Nephron progenitor cell (in vitro differentiated cells): ENCODE measurements at regions not wholly inside any gene's neighbourhood (a gene's known extent, or its start where the extent isn't known, plus 50 kb on each side); places are given as distances from the start of the nearest gene placed in this dataset.

ENCODE experiments used
- DNase-seq: peaks from one replicate; pipeline ENCODE4 v3.0.0; 2021
- H3K27ac Mint-ChIP-seq: 2 replicates; pipeline ENCODE4 v1.8.0; 2021; ENCODE audit warnings: mild to moderate bottlenecking, moderate library complexity, mixed read lengths
- H3K27me3 Mint-ChIP-seq: 2 replicates; pipeline ENCODE4 v1.8.0; 2021; ENCODE audit warnings: mild to moderate bottlenecking, low read depth, mixed read lengths; ENCODE audit not compliant: poor library complexity
- H3K36me3 Mint-ChIP-seq: 2 replicates; pipeline ENCODE4 v1.8.0; 2021; ENCODE audit warnings: low read depth, mixed read lengths
- H3K4me1 Mint-ChIP-seq: 2 replicates; pipeline ENCODE4 v1.8.0; 2021; ENCODE audit warnings: mixed read lengths
- H3K4me3 Mint-ChIP-seq: 2 replicates; pipeline ENCODE4 v1.8.0; 2021; ENCODE audit warnings: mild to moderate bottlenecking, moderate library complexity, mixed read lengths
- H3K9me3 Mint-ChIP-seq: 2 replicates; pipeline ENCODE4 v1.8.0; 2021; ENCODE audit warnings: mild to moderate bottlenecking, moderate library complexity, mixed read lengths
- TF ChIP-seq, protein P1 (sequence below): fragments of 200-600 bp; sonication (generic); IDR thresholded peaks from 2 replicates; pipeline ENCODE4 v1.5.0; 2021; ENCODE audit warnings: antibody characterized with exemption

DNA sequence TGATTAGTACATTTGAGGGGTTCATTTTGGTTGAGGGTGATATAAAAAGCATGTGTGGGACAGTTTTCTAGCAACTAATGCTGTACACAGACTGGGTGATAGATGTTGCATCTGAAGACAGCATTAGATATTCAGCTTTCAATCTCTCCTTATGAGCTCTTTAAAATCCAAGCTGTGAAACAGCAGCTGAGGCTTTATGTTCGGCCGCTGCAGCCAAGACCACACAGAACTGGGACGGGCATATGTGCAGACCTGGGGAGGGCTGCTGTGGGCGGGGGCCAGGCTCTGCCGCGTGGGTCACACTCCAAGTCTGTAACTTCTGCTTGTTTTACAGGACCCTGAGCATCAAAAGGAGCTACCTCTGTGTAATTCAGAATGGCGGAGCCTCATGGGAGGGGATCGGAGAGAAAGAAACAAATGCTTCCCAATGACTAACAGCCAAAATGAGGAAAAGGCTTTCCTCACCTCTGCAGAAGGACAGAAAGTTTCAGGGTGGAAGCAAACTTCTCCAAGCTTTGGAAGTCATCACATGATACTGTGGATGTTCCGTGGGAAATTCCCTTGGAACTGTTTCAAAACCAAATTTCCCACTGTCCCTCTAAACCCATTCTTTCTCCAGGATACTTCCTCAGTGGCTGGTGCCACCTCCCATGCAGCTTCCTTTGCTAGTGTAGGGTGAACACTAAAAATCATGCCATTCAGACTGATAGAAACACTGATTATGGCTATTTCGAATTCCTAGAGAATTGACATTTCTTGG, 711.9 kb upstream of the ID2 start:
- TF ChIP-seq, protein P1, sequence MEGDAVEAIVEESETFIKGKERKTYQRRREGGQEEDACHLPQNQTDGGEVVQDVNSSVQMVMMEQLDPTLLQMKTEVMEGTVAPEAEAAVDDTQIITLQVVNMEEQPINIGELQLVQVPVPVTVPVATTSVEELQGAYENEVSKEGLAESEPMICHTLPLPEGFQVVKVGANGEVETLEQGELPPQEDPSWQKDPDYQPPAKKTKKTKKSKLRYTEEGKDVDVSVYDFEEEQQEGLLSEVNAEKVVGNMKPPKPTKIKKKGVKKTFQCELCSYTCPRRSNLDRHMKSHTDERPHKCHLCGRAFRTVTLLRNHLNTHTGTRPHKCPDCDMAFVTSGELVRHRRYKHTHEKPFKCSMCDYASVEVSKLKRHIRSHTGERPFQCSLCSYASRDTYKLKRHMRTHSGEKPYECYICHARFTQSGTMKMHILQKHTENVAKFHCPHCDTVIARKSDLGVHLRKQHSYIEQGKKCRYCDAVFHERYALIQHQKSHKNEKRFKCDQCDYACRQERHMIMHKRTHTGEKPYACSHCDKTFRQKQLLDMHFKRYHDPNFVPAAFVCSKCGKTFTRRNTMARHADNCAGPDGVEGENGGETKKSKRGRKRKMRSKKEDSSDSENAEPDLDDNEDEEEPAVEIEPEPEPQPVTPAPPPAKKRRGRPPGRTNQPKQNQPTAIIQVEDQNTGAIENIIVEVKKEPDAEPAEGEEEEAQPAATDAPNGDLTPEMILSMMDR, result no peak
- no peaks in the 10 kb centered on the region for H3K9me3 Mint-ChIP-seq
- no peak overlapping the region for H3K27ac Mint-ChIP-seq
- H3K4me3 Mint-ChIP-seq, result no peak overlapping the region
- H3K36me3 Mint-ChIP-seq, result no peaks in the 10 kb centered on the region
- H3K4me1 Mint-ChIP-seq, result peaks cover 24% of the 10 kb centered on the region
- DNase-seq, result no peak
- peaks cover 6% of the 10 kb centered on the region for H3K27me3 Mint-ChIP-seq

DNA sequence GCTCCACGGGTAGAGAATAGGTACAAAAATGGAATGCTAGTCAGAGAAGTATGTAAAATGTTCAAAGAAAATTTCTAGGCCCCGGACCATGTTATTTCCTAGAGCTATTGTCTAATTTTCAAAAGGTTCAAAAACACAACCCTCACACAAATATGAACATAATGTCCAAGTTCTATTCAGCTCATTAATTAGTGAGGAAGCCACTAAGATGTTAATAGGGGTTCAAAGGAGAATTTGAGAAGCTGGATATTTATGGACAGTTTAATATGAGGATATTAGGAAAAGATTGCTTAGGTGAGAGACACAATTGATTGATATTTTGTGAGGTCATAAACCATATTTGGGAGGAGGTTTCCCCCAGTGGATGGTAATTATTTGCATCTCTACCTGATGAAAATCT, 710.6 kb upstream of the ID2 start:
- TF ChIP-seq, protein P1, result no peak
- Mint-ChIP-seq H3K36me3 (no peaks in the 10 kb centered on the region), H3K27me3 (peaks cover 4% of the 10 kb centered on the region), H3K9me3 (no peaks in the 10 kb centered on the region), H3K4me3 (no peak overlapping the region), H3K4me1 (peaks cover 29% of the 10 kb centered on the region), H3K27ac (no peak overlapping the region)
- no peak for DNase-seq

DNA sequence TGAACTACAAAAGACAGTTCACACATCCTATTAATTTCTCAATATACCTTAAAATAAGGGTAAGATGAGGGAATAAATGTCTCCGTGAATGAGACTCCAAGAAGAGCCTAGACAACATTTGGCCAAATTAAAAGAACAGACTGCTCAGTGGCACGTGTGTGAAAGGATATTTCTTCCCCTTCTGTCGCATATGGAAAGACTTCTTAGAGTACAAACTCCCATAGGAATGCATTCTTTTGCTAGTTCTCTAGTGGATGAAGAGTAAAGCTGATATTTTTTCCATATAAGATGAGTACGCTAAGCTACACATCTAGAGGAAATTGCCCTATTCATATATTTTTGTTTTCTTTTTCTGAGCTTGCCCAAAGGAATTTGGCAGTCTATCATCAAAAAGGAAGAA, 710.0 kb upstream of the ID2 start:
- H3K36me3 Mint-ChIP-seq, result no peaks in the 10 kb centered on the region
- TF ChIP-seq, protein P1, result no peak
- DNase-seq, result no peak
- no peaks in the 10 kb centered on the region for H3K9me3 Mint-ChIP-seq
- H3K27me3 Mint-ChIP-seq, result peaks cover 3% of the 10 kb centered on the region
- H3K27ac Mint-ChIP-seq, result no peak overlapping the region
- H3K4me3 Mint-ChIP-seq, result no peak overlapping the region
- H3K4me1 Mint-ChIP-seq, result peaks cover 29% of the 10 kb centered on the region

DNA sequence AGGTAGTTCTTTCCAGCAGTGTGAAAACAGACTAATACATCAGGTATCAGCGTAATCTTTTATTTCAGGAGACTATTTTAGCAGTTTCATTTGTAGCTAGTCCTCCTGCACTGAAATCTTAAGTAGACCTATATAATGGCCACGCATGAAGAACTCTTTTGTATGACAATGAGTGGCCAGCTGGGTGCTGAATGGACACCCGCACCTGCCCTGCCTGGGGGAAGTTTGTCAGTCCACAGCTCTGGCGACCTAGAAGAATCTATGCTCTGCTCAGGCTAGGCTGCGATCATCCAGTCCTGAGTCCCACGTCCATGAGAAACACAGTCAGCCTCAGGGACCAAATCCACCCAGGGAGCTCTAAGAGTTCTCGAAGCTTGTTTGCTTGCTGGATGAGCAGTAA, 709.2 kb upstream of the ID2 start:
- no peaks in the 10 kb centered on the region for H3K9me3 Mint-ChIP-seq
- peaks cover 29% of the 10 kb centered on the region for H3K4me1 Mint-ChIP-seq
- no peak for DNase-seq
- H3K27me3 Mint-ChIP-seq, result peaks cover 3% of the 10 kb centered on the region
- no peak overlapping the region for H3K27ac Mint-ChIP-seq
- TF ChIP-seq, protein P1, result no peak
- H3K36me3 Mint-ChIP-seq, result no peaks in the 10 kb centered on the region
- H3K4me3 Mint-ChIP-seq, result no peak overlapping the region

DNA sequence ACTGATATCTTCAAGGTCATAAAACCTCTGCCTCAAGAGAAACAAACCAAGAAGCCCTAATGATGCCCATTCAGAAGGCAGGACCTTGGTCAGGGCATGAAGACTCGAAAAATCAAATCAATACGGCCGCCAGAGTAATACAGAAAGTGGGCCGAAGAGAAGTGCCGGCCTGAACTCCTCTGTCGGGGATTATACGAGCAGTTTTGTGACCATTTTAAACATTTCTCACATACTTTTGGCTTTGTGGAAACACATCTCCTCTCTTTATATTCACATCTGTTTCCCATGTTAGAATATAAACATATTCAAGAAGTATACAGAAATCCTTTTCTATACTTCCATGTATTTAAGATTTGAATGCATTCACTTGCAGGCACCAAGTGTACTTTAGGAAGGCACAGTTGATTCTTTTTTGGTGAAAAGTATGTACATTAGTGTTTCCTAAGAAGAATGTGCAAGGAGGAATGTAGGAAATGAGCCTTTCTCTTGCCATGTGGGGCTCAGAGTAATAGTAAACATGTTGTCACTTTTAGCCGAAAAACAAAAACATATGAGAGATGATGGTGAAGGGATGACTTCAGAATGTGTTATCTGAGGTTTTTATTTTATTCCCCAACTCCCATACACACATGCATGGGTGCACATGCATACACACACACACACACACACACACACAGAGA, 707.9 kb upstream of the ID2 start:
- DNase-seq, result no peak
- TF ChIP-seq, protein P1, result no peak
- no peaks in the 10 kb centered on the region for H3K9me3 Mint-ChIP-seq
- peaks cover 3% of the 10 kb centered on the region for H3K27me3 Mint-ChIP-seq
- no peak overlapping the region for H3K27ac Mint-ChIP-seq
- H3K4me3 Mint-ChIP-seq, result no peak overlapping the region
- peaks cover 29% of the 10 kb centered on the region for H3K4me1 Mint-ChIP-seq
- no peaks in the 10 kb centered on the region for H3K36me3 Mint-ChIP-seq
